ENCODE measurements at regions not wholly inside any gene's neighbourhood (a gene's known extent, or its start where the extent isn't known, plus 50 kb on each side); places are given as distances from the start of the nearest gene placed in this dataset.

GRCh38 chr5:130427222-130427955 lies 523.1 kb downstream of the CHSY3 start:
- DNase-seq (ENCODE audit: low read depth in 1 of 2, low spot score in 2 of 2) = no peak
- H4K8ac ChIP-seq (ENCODE audit: extremely low read depth, insufficient read depth, low read length) = no peak overlapping the region
- no peak overlapping the region for H3K27ac ChIP-seq (ENCODE audit: low read depth, low read length)
- no peak overlapping the region for H2BK20ac ChIP-seq (ENCODE audit: low read length)
- H3K36me3 ChIP-seq (ENCODE audit: control insufficient read depth in 2 of 4, insufficient read depth in 4 of 4, low read length in 3 of 4) = no peaks in the 10 kb centered on the region
- no peaks in the 10 kb centered on the region for H3K23me2 ChIP-seq (ENCODE audit: low read depth, low read length)
- no peak overlapping the region for H4K91ac ChIP-seq (replicated peaks; ENCODE audit: insufficient read length, low read length)
- no peaks in the 10 kb centered on the region for H4K20me1 ChIP-seq (replicated peaks in 1 of 2; ENCODE audit: control insufficient read depth in 1 of 2, insufficient read depth in 2 of 2, low read length in 2 of 2)
- H3K4ac ChIP-seq (replicated peaks; ENCODE audit: insufficient read length, low read depth, low read length) = no peak overlapping the region
- H4K5ac ChIP-seq (ENCODE audit: insufficient read length, low read depth, low read length) = no peak overlapping the region
- no peak overlapping the region for H3K4me3 ChIP-seq (ENCODE audit: extremely low read depth in 1 of 4, insufficient read depth in 2 of 4, low read depth in 3 of 4, low read length in 4 of 4)
- no peak overlapping the region; the same call in 1 of the 2 replicates for H2AFZ ChIP-seq (ENCODE audit: low read length)
- FAIRE-seq = no peak
- H3K4me2 ChIP-seq (ENCODE audit: insufficient read depth in 1 of 2, low read depth in 2 of 2, low read length in 2 of 2) = no peak overlapping the region
- 92% methylated on average over 6 of the region's 6 CpGs; no CpG with 5 or more reads in 1 of the 2 experiments for WGBS, 2 experiments (ENCODE audit: extremely low coverage in 1 of 2, insufficient coverage in 1 of 2, insufficient read length in 1 of 2, insufficient replicate concordance in 2 of 2, low coverage in 1 of 2, low lambda C conversion rate in 2 of 2, missing lambda C conversion rate in 1 of 2)
- H3K27me3 ChIP-seq (replicated peaks in 1 of 4; ENCODE audit: control insufficient read depth in 3 of 4, extremely low read depth in 1 of 4, insufficient read depth in 3 of 4, low read length in 3 of 4) = no peaks in the 10 kb centered on the region
- H3K79me2 ChIP-seq (ENCODE audit: control insufficient read depth in 1 of 2, insufficient read depth in 2 of 2, low read length in 2 of 2) = no peaks in the 10 kb centered on the region
- POLR2A ChIA-PET (ENCODE audit: partially characterized antibody) = no interaction called here
- no peaks in the 10 kb centered on the region for H3K4me1 ChIP-seq (replicated peaks in 1 of 4; ENCODE audit: control insufficient read depth in 3 of 4, insufficient read depth in 4 of 4, low read length in 3 of 4)
- no peaks in the 10 kb centered on the region for H3K79me1 ChIP-seq (ENCODE audit: low read depth, low read length)
- H3K14ac ChIP-seq (ENCODE audit: insufficient read length) = no peak overlapping the region
- H2BK12ac ChIP-seq (ENCODE audit: low read depth, low read length) = no peak overlapping the region
- no peak overlapping the region for H3K56ac ChIP-seq (replicated peaks; ENCODE audit: insufficient read length, low read depth, low read length)
- H3K9ac ChIP-seq (replicated peaks in 1 of 4; ENCODE audit: extremely low read depth in 1 of 4, low read depth in 3 of 4, low read length in 3 of 4) = no peak overlapping the region
- no peak overlapping the region for H3K18ac ChIP-seq (ENCODE audit: extremely low read depth, low read length)
- no peak overlapping the region for H2BK5ac ChIP-seq (ENCODE audit: low read depth, low read length)
- H2BK120ac ChIP-seq (replicated peaks; ENCODE audit: low read depth, low read length) = no peak overlapping the region
- CTCF ChIA-PET (ENCODE audit: partially characterized antibody) = no interaction called here
- H3K23ac ChIP-seq (ENCODE audit: insufficient read length) = no peak overlapping the region
- no peak overlapping the region for H2AK5ac ChIP-seq (ENCODE audit: low read depth, low read length)
- no peak overlapping the region for H2BK15ac ChIP-seq (ENCODE audit: low read length)
- no peaks in the 10 kb centered on the region for H3K9me3 ChIP-seq (ENCODE audit: insufficient read depth in 2 of 2, low read depth in 1 of 2, low read length in 1 of 2)
- TF ChIP-seq, protein P1, sequence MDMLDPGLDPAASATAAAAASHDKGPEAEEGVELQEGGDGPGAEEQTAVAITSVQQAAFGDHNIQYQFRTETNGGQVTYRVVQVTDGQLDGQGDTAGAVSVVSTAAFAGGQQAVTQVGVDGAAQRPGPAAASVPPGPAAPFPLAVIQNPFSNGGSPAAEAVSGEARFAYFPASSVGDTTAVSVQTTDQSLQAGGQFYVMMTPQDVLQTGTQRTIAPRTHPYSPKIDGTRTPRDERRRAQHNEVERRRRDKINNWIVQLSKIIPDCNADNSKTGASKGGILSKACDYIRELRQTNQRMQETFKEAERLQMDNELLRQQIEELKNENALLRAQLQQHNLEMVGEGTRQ (IDR thresholded peaks at IDR 0.05; ENCODE audit: low read length) = no peak
- no peak for TF ChIP-seq PHF8 (conservative IDR thresholded peaks at IDR 0.05; ENCODE audit: low read depth, low read length)
- TF ChIP-seq CBX5 (IDR thresholded peaks at IDR 0.05; ENCODE audit: low read depth, low read length) = no peak
- no peak for TF ChIP-seq GABPA (IDR thresholded peaks at IDR 0.05; ENCODE audit: borderline replicate concordance, insufficient read depth, low read length)
- no peak for TF ChIP-seq EGR1 (IDR thresholded peaks at IDR 0.05; ENCODE audit: borderline replicate concordance, low read depth, low read length)
- no peak for TF ChIP-seq CHD2 (IDR thresholded peaks at IDR 0.05; ENCODE audit: low read length)
- no peak for TF ChIP-seq RBBP5 (IDR thresholded peaks at IDR 0.05; ENCODE audit: borderline replicate concordance, low read depth, low read length)
- no peak for TF ChIP-seq SP1 (IDR thresholded peaks at IDR 0.05; ENCODE audit: low read depth, low read length)
- TF ChIP-seq POU5F1 (IDR thresholded peaks at IDR 0.05; ENCODE audit: low read depth, low read length) = no peak
- TF ChIP-seq NANOG (IDR thresholded peaks at IDR 0.05; ENCODE audit: insufficient read depth, low read depth, low read length, poor library complexity, severe bottlenecking) = no peak
- no peak for TF ChIP-seq RNF2 (IDR thresholded peaks at IDR 0.05; ENCODE audit: borderline replicate concordance, low read depth, low read length, missing control alignments, poor library complexity, severe bottlenecking)
- no peak for TF ChIP-seq RFX5 (IDR thresholded peaks at IDR 0.05; ENCODE audit: borderline replicate concordance, low read depth, low read length)

Data from H1 (cell line).